Rectal smooth muscle tissue (tissue), 1 donor: ENCODE measurements at regions not wholly inside any gene's neighbourhood (a gene's known extent, or its start where the extent isn't known, plus 50 kb on each side); places are given as distances from the start of the nearest gene placed in this dataset.

ENCODE experiments used
- H3K27ac ChIP-seq: one replicate; pipeline ENCODE4 v1.7.0; 2013; ENCODE audit warnings: low read depth, low read length, inconsistent platforms
- H3K27me3 ChIP-seq: one replicate; pipeline ENCODE4 v1.7.0; 2013; ENCODE audit warnings: low read length; ENCODE audit not compliant: control insufficient read depth, insufficient read depth
- H3K36me3 ChIP-seq: one replicate; pipeline ENCODE4 v1.7.0; 2013; ENCODE audit warnings: low read length; ENCODE audit not compliant: control insufficient read depth, insufficient read depth
- H3K4me1 ChIP-seq: one replicate; pipeline ENCODE4 v1.7.0; 2013; ENCODE audit warnings: low read length; ENCODE audit not compliant: control insufficient read depth, insufficient read depth
- H3K4me3 ChIP-seq: one replicate; pipeline ENCODE4 v1.7.0; 2013; ENCODE audit warnings: low read length
- H3K9ac ChIP-seq: one replicate; pipeline ENCODE4 v1.7.0; 2013; ENCODE audit warnings: low read length

- Histone ChIP-seq H3K4me3 (no peak overlapping the region), H3K9ac (no peak overlapping the region), H3K27me3 (no peaks in the 10 kb centered on the region), H3K36me3 (no peaks in the 10 kb centered on the region), H3K4me1 (no peaks in the 10 kb centered on the region), H3K27ac (no peak overlapping the region)
These were observed 1754.1 kb downstream of the C4orf33 start for GRCh38 chr4:130850019-130850524.

- H3K27ac ChIP-seq: no peak overlapping the region
- H3K4me1 ChIP-seq: no peaks in the 10 kb centered on the region
- H3K4me3 ChIP-seq: no peak overlapping the region
- H3K27me3 ChIP-seq: no peaks in the 10 kb centered on the region
- H3K36me3 ChIP-seq: no peaks in the 10 kb centered on the region
- no peak overlapping the region for H3K9ac ChIP-seq
These were observed 1755.2 kb downstream of the C4orf33 start for GRCh38 chr4:130851107-130851506.

- no peaks in the 10 kb centered on the region for H3K36me3 ChIP-seq
- H3K4me1 ChIP-seq: no peaks in the 10 kb centered on the region
- no peak overlapping the region for H3K4me3 ChIP-seq
- H3K27ac ChIP-seq: no peak overlapping the region
- no peak overlapping the region for H3K9ac ChIP-seq
- H3K27me3 ChIP-seq: no peaks in the 10 kb centered on the region
These were observed 1756.0 kb downstream of the C4orf33 start for GRCh38 chr4:130851932-130852331.

GRCh38 chr4:130855533-130855932 lies 1759.6 kb downstream of the C4orf33 start:
- H3K4me1 ChIP-seq: no peaks in the 10 kb centered on the region
- H3K9ac ChIP-seq: no peak overlapping the region
- no peaks in the 10 kb centered on the region for H3K27me3 ChIP-seq
- H3K36me3 ChIP-seq: no peaks in the 10 kb centered on the region
- no peak overlapping the region for H3K27ac ChIP-seq
- no peak overlapping the region for H3K4me3 ChIP-seq

- no peak overlapping the region for H3K9ac ChIP-seq
- H3K27ac ChIP-seq: no peak overlapping the region
- no peaks in the 10 kb centered on the region for H3K27me3 ChIP-seq
- no peaks in the 10 kb centered on the region for H3K36me3 ChIP-seq
- no peak overlapping the region for H3K4me3 ChIP-seq
- H3K4me1 ChIP-seq: no peaks in the 10 kb centered on the region
These were observed 1764.0 kb downstream of the C4orf33 start for GRCh38 chr4:130859991-130860390.

- Histone ChIP-seq H3K4me3 (no peak overlapping the region), H3K27me3 (no peaks in the 10 kb centered on the region), H3K36me3 (no peaks in the 10 kb centered on the region), H3K27ac (no peak overlapping the region), H3K4me1 (no peaks in the 10 kb centered on the region), H3K9ac (no peak overlapping the region)
These were observed 1801.0 kb downstream of the C4orf33 start for GRCh38 chr4:130896920-130897319.

GRCh38 chr4:130901321-130901720 lies 1805.4 kb downstream of the C4orf33 start:
- no peaks in the 10 kb centered on the region for H3K27me3 ChIP-seq
- no peak overlapping the region for H3K4me3 ChIP-seq
- H3K27ac ChIP-seq: no peak overlapping the region
- no peaks in the 10 kb centered on the region for H3K4me1 ChIP-seq
- H3K9ac ChIP-seq: no peak overlapping the region
- H3K36me3 ChIP-seq: no peaks in the 10 kb centered on the region

- H3K36me3 ChIP-seq: no peaks in the 10 kb centered on the region
These were observed 1827.0 kb downstream of the C4orf33 start for GRCh38 chr4:130922955-130923354.

GRCh38 chr4:130955520-130955919 lies 1859.6 kb downstream of the C4orf33 start:
- H3K4me1 ChIP-seq: no peaks in the 10 kb centered on the region
- H3K27ac ChIP-seq: no peak overlapping the region
- H3K9ac ChIP-seq: no peak overlapping the region
- H3K4me3 ChIP-seq: no peak overlapping the region
- no peaks in the 10 kb centered on the region for H3K36me3 ChIP-seq
- no peaks in the 10 kb centered on the region for H3K27me3 ChIP-seq

More at GRCh38 chr4:130922955-130923354, 1827.0 kb downstream of the C4orf33 start:
- no peak overlapping the region for H3K4me3 ChIP-seq
- H3K27me3 ChIP-seq: no peaks in the 10 kb centered on the region
- no peak overlapping the region for H3K9ac ChIP-seq
- H3K4me1 ChIP-seq: no peaks in the 10 kb centered on the region
- H3K27ac ChIP-seq: no peak overlapping the region

GRCh38 chr4:130985371-130985770 lies 1889.4 kb downstream of the C4orf33 start:
- Histone ChIP-seq H3K9ac (no peak overlapping the region), H3K4me3 (no peak overlapping the region), H3K36me3 (no peaks in the 10 kb centered on the region), H3K27ac (no peak overlapping the region), H3K27me3 (no peaks in the 10 kb centered on the region), H3K4me1 (no peaks in the 10 kb centered on the region)

- no peaks in the 10 kb centered on the region for H3K36me3 ChIP-seq
- H3K27me3 ChIP-seq: no peaks in the 10 kb centered on the region
- no peak overlapping the region for H3K9ac ChIP-seq
- H3K27ac ChIP-seq: no peak overlapping the region
- no peak overlapping the region for H3K4me3 ChIP-seq
- H3K4me1 ChIP-seq: no peaks in the 10 kb centered on the region
These were observed 1900.0 kb downstream of the C4orf33 start for GRCh38 chr4:130995988-130996387.

GRCh38 chr4:131001371-131001770 lies 1905.4 kb downstream of the C4orf33 start:
- Histone ChIP-seq H3K27me3 (no peaks in the 10 kb centered on the region), H3K9ac (no peak overlapping the region), H3K4me1 (no peaks in the 10 kb centered on the region), H3K4me3 (no peak overlapping the region), H3K36me3 (no peaks in the 10 kb centered on the region), H3K27ac (no peak overlapping the region)

GRCh38 chr4:131002132-131002531 lies 1906.2 kb downstream of the C4orf33 start:
- Histone ChIP-seq H3K4me1 (no peaks in the 10 kb centered on the region), H3K4me3 (no peak overlapping the region), H3K27me3 (no peaks in the 10 kb centered on the region), H3K36me3 (no peaks in the 10 kb centered on the region), H3K27ac (no peak overlapping the region), H3K9ac (no peak overlapping the region)
